Progenitor cell of endocrine pancreas (in vitro differentiated cells): ENCODE measurements at regions not wholly inside any gene's neighbourhood (a gene's known extent, or its start where the extent isn't known, plus 50 kb on each side); places are given as distances from the start of the nearest gene placed in this dataset.
"Not testable (repeated sequence)": the region's sequence is repeated elsewhere in the genome, so short reads cannot be mapped to it uniquely, and the experiment has no call there.

ENCODE experiments used
- DNase-seq: peaks from one replicate; pipeline ENCODE4 v3.0.0; 2021; ENCODE audit warnings: low spot score; ENCODE audit not compliant: unreplicated experiment
- H3K27ac Mint-ChIP-seq: 2 replicates; pipeline ENCODE4 v1.8.0; 2021; ENCODE audit warnings: mild to moderate bottlenecking, moderate library complexity, mixed read lengths
- H3K27me3 Mint-ChIP-seq: 2 replicates; pipeline ENCODE4 v1.8.0; 2021; ENCODE audit warnings: mixed read lengths
- H3K36me3 Mint-ChIP-seq: 2 replicates; pipeline ENCODE4 v1.8.0; 2022; ENCODE audit warnings: mixed read lengths; ENCODE audit not compliant: insufficient read depth
- H3K4me1 Mint-ChIP-seq: 2 replicates; pipeline ENCODE4 v1.8.0; 2021; ENCODE audit warnings: low read depth, mixed read lengths
- H3K4me3 Mint-ChIP-seq: 2 replicates; pipeline ENCODE4 v1.8.0; 2021; ENCODE audit warnings: low read depth, mild to moderate bottlenecking, moderate library complexity, mixed read lengths
- H3K9me3 Mint-ChIP-seq: 2 replicates; pipeline ENCODE4 v1.8.0; 2021; ENCODE audit warnings: low read depth, mixed read lengths
- CTCF ChIP-seq: fragments of 200-600 bp; sonication (generic); IDR thresholded peaks from one replicate; pipeline ENCODE4 v1.5.0; 2021; ENCODE audit warnings: antibody characterized with exemption, mild to moderate bottlenecking; ENCODE audit not compliant: unreplicated experiment

- H3K9me3 Mint-ChIP-seq, result no peaks in the 10 kb centered on the region
- no peak for DNase-seq
- no peak overlapping the region for H3K27ac Mint-ChIP-seq
- no peak for TF ChIP-seq CTCF
- no peak overlapping the region for H3K4me3 Mint-ChIP-seq
- no peaks in the 10 kb centered on the region for H3K36me3 Mint-ChIP-seq
- H3K27me3 Mint-ChIP-seq, result peaks cover 3% of the 10 kb centered on the region
- H3K4me1 Mint-ChIP-seq, result no peaks in the 10 kb centered on the region
Observed at GRCh38 chr12:108424816-108425215, 85.7 kb upstream of the CMKLR1 start.

DNA sequence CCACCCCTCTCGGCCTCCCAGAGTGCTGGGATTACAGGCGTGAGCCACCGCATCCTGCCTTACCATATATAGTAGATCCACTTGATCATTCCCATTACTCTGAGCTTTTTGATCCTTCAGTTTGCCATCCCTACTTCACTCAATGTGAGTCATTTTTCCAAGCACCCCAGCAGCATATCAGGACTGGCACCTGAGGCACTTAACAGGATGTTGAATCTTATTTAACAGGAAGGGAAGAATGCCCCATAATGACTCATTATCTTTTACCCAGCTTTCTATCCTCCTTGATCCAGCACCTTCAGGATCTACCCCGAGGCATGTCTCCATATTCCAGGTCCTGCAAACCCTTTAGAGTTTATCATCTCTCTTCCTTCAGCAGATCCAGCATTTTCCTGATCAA is 84.9 kb upstream of the CMKLR1 start:
- no peak overlapping the region for H3K27ac Mint-ChIP-seq
- H3K9me3 Mint-ChIP-seq, result no peaks in the 10 kb centered on the region
- H3K27me3 Mint-ChIP-seq, result peaks cover 3% of the 10 kb centered on the region
- no peak for TF ChIP-seq CTCF
- no peaks in the 10 kb centered on the region for H3K36me3 Mint-ChIP-seq
- no peaks in the 10 kb centered on the region for H3K4me1 Mint-ChIP-seq
- no peak for DNase-seq
- no peak overlapping the region for H3K4me3 Mint-ChIP-seq

GRCh38 chr12:108423486-108423885 is 84.4 kb upstream of the CMKLR1 start:
- Mint-ChIP-seq H3K36me3 (no peaks in the 10 kb centered on the region), H3K27me3 (peaks cover 3% of the 10 kb centered on the region), H3K4me1 (no peaks in the 10 kb centered on the region), H3K9me3 (no peaks in the 10 kb centered on the region), H3K4me3 (no peak overlapping the region), H3K27ac (no peak overlapping the region)
- DNase-seq, result no peak
- no peak for TF ChIP-seq CTCF

DNA sequence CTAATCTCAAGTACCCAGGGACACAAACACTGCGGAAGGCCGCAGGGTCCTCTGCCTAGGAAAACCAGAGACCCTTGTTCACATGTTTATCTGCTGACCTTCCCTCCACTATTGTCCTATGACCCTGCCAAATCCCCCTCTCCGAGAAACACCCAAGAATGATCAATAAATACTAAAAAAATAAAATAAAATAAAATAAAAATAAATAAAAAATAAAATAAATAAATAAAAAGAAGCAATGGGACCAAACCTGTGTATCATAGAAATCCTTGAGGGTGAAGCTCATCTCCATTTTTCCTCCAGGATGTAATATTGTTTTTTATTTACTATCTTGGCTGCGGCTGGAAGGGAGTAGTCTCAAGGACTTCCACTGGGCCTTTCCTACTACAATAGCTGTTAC is 82.0 kb upstream of the CMKLR1 start:
- not testable (repeated sequence) for H3K4me1 Mint-ChIP-seq, H3K27me3 Mint-ChIP-seq, H3K27ac Mint-ChIP-seq, H3K4me3 Mint-ChIP-seq, H3K9me3 Mint-ChIP-seq, DNase-seq, H3K36me3 Mint-ChIP-seq

DNA sequence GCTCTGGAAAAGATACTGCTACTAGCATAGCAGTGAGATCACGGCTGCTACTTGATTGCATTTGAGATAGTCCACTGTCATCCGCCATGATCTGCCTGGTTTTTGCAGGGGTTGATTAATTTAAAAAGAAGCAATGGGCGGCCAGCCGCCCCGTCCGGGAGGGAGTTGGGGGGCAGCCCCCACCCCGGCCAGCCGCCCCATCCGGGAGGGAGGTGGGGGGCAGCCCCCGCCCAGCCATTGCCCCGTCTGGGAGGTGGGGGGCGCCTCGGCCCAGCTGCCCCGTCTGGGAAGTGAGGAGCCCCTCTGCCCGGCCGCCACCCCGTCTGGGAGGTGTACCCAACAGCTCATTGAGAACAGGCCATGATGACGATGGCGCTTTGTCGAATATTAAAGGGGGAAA is 81.3 kb upstream of the CMKLR1 start:
- not testable (repeated sequence) for H3K27ac Mint-ChIP-seq, H3K4me1 Mint-ChIP-seq, H3K9me3 Mint-ChIP-seq, H3K4me3 Mint-ChIP-seq, H3K36me3 Mint-ChIP-seq, H3K27me3 Mint-ChIP-seq, DNase-seq

GRCh38 chr12:108419949-108420348 is 80.8 kb upstream of the CMKLR1 start:
- Mint-ChIP-seq H3K27me3 (no peaks in the 10 kb centered on the region), H3K9me3 (no peaks in the 10 kb centered on the region), H3K36me3 (no peaks in the 10 kb centered on the region), H3K4me3 (no peak overlapping the region), H3K4me1 (no peaks in the 10 kb centered on the region), H3K27ac (no peak overlapping the region)
- no peak for TF ChIP-seq CTCF
- no peak for DNase-seq
